GM23338 (cell line): ENCODE measurements at regions not wholly inside any gene's neighbourhood (a gene's known extent, or its start where the extent isn't known, plus 50 kb on each side); places are given as distances from the start of the nearest gene placed in this dataset.

Experiments used
- CTCF ChIP-seq, 2 experiments: fragments of 200-600 bp in 1 of 2; sonication (generic) in 1 of 2; conservative IDR thresholded peaks; 2 replicates each; pipeline versions ENCODE4 v1.5.1 to v1.6.1; 2016 to 2017; ENCODE audit warnings: antibody characterized with exemption in 2 of 2, low read depth in 2 of 2, mild to moderate bottlenecking in 2 of 2, moderate library complexity in 1 of 2
- STAT1 ChIP-seq: IDR thresholded peaks from one replicate; pipeline ENCODE4 v1.6.1; 2016; ENCODE audit warnings: antibody characterized with exemption; ENCODE audit not compliant: unreplicated experiment

GRCh38 chr2:142332196-142332595, 201.4 kb upstream of the LRP1B start:
- TF ChIP-seq CTCF (conservative IDR thresholded peaks at IDR 0.05; ENCODE audit: low read depth in 2 of 2) (no peak), STAT1 (no peak)
